Activated naive CD4-positive, alpha-beta T cell treated with anti-CD3 and anti-CD28 coated beads for 36 hours (primary cell): ENCODE measurements at regions not wholly inside any gene's neighbourhood (a gene's known extent, or its start where the extent isn't known, plus 50 kb on each side); places are given as distances from the start of the nearest gene placed in this dataset.

ENCODE experiments used
- CTCF ChIA-PET: fragments of 350-600 bp; sonication (Branson Sonifier 250); formaldehyde crosslinking; loops from one replicate; lab custom pipeline; 2021; ENCODE audit warnings: antibody characterized with exemption; lab: Charles Lee
- DNase-seq: peaks from one replicate; pipeline ENCODE4 v3.0.0-alpha.2; 2020
- H3K27ac Mint-ChIP-seq: one replicate; pipeline ENCODE4 v1.8.0; 2021; ENCODE audit warnings: mild to moderate bottlenecking, mixed read lengths
- H3K27me3 Mint-ChIP-seq: one replicate; pipeline ENCODE4 v1.8.0; 2021; ENCODE audit warnings: low read depth, mixed read lengths
- H3K36me3 Mint-ChIP-seq: one replicate; pipeline ENCODE4 v1.8.0; 2021; ENCODE audit warnings: low read depth, mixed read lengths
- H3K4me1 Mint-ChIP-seq: one replicate; pipeline ENCODE4 v1.8.0; 2021; ENCODE audit warnings: low read depth, mixed read lengths
- H3K4me3 Mint-ChIP-seq: one replicate; pipeline ENCODE4 v1.8.0; 2021; ENCODE audit warnings: mild to moderate bottlenecking, moderate library complexity, mixed read lengths
- H3K9me3 Mint-ChIP-seq: one replicate; pipeline ENCODE4 v1.8.0; 2021; ENCODE audit warnings: mixed read lengths
- intact Hi-C: fragments of 100-400 bp; cut with micrococcal nuclease; formaldehyde crosslinking; loops from one replicate; pipeline ENCODE4 v1.15.1; 2023

- DNase-seq = no peak
- H3K4me3 Mint-ChIP-seq = no peak overlapping the region
- CTCF ChIA-PET = no interaction called here
- no peaks in the 10 kb centered on the region for H3K36me3 Mint-ChIP-seq
- intact Hi-C loops = no loop called here
- H3K9me3 Mint-ChIP-seq = no peaks in the 10 kb centered on the region
- peaks cover 37% of the 10 kb centered on the region for H3K27me3 Mint-ChIP-seq
- no peaks in the 10 kb centered on the region for H3K4me1 Mint-ChIP-seq
- H3K27ac Mint-ChIP-seq = no peak overlapping the region
These were observed 141.7 kb upstream of the LHX5 start for GRCh38 chr12:113613414-113613813.

DNA sequence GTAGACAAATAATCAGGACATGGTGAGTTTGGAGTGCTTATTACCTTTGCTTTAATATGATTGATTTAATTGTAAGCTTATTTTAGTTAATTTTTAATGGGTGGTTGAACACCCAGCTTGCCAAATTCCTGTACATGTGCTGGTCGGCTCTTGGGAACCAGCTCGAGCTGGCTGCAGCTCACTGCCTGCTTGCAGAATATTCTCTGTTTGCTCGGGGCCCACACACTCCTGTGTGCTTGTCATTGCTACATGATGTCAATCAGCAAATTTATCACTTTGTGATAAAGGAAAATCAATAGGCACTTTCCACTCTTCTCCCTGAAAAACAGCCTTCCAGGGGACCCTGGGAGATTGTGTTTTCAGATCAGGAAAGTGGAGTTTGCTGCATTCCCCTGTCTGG, 141.1 kb upstream of the LHX5 start:
- H3K4me1 Mint-ChIP-seq = no peaks in the 10 kb centered on the region
- no peaks in the 10 kb centered on the region for H3K36me3 Mint-ChIP-seq
- DNase-seq = no peak
- CTCF ChIA-PET = no interaction called here
- intact Hi-C loops = no loop called here
- H3K27me3 Mint-ChIP-seq = peaks cover 37% of the 10 kb centered on the region
- H3K4me3 Mint-ChIP-seq = no peak overlapping the region
- no peaks in the 10 kb centered on the region for H3K9me3 Mint-ChIP-seq
- H3K27ac Mint-ChIP-seq = no peak overlapping the region

DNA sequence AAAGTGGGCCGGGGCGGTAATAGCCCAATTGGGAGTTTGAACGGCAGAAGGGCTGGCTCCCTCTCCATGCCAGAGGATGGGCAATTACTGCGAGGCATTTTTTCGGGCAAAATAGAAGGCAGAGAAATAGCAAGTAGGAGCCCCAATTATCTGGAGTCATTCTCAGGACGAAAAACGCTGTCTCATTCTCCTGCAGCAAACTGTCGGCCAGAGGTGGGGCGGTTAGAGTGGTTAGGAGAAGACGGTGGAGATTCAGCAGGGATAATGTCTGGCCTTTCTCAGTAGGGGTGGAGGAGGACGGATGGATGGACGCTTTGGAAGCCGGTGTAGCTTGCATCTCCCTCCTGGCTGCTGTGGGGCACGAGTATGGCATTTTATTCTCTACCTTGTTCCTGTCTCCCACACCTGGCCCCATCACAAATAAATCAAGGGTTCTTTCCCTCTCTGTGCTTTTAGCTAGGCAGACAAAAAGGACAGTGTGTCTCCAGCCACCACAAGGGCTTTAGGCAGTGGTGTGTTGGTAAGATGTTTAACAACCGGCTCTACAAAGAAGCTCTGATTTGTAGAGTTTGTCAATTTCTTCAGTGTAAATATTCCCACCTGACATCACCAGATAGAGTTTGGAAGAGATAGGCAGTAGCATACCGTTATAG, 140.5 kb upstream of the LHX5 start:
- H3K4me3 Mint-ChIP-seq = no peak overlapping the region
- H3K4me1 Mint-ChIP-seq = no peaks in the 10 kb centered on the region
- peaks cover 34% of the 10 kb centered on the region for H3K27me3 Mint-ChIP-seq
- no peaks in the 10 kb centered on the region for H3K9me3 Mint-ChIP-seq
- H3K27ac Mint-ChIP-seq = no peak overlapping the region
- H3K36me3 Mint-ChIP-seq = no peaks in the 10 kb centered on the region
- CTCF ChIA-PET = no interaction called here
- intact Hi-C loops = no loop called here
- DNase-seq = no peak

DNA sequence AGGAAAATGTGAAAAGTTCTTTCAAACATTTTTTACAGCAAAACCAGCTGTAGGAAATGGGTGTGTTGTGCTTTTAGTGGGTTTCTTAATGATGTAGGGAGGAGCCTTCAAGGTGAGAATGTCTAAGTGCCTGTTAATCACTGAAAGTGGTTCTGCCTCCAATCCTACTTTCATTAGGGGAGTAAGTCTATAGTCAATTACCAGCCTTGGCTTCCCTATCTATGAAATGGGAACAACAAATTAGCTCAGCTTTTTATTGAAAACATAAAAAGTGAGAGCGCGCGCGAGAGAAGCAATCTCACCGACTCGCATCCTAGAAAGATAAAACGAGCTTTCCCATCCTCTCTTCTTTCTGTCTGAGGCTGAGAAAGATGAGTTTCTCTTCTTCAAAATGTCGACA, 140.0 kb upstream of the LHX5 start:
- Mint-ChIP-seq H3K27me3 (peaks cover 33% of the 10 kb centered on the region), H3K4me1 (no peaks in the 10 kb centered on the region), H3K36me3 (no peaks in the 10 kb centered on the region), H3K27ac (no peak overlapping the region), H3K9me3 (no peaks in the 10 kb centered on the region), H3K4me3 (no peak overlapping the region)
- intact Hi-C loops = no loop called here
- CTCF ChIA-PET = no interaction called here
- DNase-seq = no peak

DNA sequence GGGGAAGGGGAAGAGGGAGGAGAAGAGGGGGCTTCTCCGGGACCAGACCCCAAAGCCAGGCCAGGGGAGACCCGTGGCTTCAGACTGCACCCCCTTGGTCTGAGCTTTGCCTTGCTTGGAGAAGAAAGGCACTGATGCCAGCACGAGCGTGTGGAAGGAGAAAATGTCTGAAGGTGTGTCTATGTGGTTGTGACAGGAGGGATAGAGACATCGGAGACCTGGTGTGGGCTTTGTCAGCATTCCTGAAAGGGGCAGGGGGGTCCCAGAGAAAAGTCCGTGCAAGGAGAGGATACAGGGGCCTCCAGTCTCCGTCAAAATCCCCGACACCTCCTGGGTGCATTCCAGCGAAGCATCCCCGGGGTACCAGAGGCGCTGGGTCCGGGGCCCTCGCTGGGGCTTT, 139.0 kb upstream of the LHX5 start:
- H3K27me3 Mint-ChIP-seq = peaks cover 38% of the 10 kb centered on the region
- CTCF ChIA-PET = no interaction called here
- no peaks in the 10 kb centered on the region for H3K4me1 Mint-ChIP-seq
- no peak for DNase-seq
- H3K4me3 Mint-ChIP-seq = no peak overlapping the region
- no peaks in the 10 kb centered on the region for H3K9me3 Mint-ChIP-seq
- intact Hi-C loops = no loop called here
- no peak overlapping the region for H3K27ac Mint-ChIP-seq
- H3K36me3 Mint-ChIP-seq = no peaks in the 10 kb centered on the region

DNA sequence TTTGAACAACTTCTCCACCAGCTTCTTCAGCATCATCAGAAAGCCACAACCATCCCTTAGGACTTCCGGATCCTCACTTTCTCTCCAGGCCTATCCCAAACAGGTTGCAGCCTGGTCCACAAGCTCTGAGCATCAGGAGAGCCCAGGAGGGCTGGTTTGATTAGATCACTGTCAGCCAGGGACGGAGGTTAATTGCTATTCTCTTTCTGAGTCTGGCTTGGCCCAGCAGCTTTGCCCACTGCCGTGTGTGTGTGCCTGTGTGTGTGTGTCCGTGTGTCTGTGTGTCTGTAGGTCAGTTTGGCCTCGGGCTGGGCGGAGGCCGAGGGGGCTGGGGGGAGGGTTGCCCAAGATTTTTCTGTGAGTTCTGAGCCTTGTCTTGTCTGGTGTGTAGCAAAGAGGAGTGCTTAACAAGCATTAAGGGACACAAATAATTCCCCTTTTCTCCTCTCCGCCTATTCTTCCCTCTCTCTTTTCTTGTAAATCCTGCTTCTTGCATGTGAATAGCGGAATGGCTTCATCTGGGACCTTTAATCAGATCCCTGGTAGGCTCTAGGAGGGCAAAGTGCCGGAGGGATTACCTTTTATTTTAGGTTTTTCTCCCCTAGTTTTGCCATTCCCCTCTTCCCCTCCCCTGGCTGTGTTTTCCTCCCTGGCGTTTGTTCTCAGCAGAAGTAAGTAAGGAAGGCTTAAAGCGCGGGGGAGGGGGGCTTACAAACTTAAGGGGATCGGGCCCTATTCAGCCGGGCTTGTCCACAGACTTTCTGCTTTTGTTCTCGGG, 138.2 kb upstream of the LHX5 start:
- H3K36me3 Mint-ChIP-seq = no peaks in the 10 kb centered on the region
- no peaks in the 10 kb centered on the region for H3K9me3 Mint-ChIP-seq
- H3K4me1 Mint-ChIP-seq = no peaks in the 10 kb centered on the region
- intact Hi-C loops = no loop called here
- H3K27me3 Mint-ChIP-seq = peaks cover 38% of the 10 kb centered on the region
- no peak overlapping the region for H3K27ac Mint-ChIP-seq
- CTCF ChIA-PET = no interaction called here
- no peak for DNase-seq
- H3K4me3 Mint-ChIP-seq = no peak overlapping the region

DNA sequence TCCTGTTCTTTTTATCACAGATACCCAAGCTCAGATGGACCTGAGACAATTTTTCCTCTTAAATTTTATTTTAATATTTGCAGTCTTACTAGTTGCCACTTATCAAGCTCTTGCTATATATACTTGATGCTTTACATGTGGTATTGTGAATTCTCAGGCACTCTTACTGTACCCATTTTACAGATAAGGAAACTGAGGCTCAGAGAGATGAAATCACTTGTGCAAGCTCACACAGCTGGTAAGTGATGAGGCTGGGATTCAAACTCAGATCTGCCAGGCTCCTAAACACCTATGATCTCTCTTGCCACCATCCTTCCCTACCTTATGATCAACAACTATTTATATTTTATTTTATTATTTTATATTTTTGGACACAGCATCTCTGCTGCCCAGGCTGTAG, 133.0 kb upstream of the LHX5 start:
- Mint-ChIP-seq H3K27me3 (peaks cover 21% of the 10 kb centered on the region), H3K4me3 (no peak overlapping the region), H3K4me1 (no peaks in the 10 kb centered on the region), H3K9me3 (no peaks in the 10 kb centered on the region), H3K36me3 (no peaks in the 10 kb centered on the region), H3K27ac (no peak overlapping the region)
- DNase-seq = no peak
- CTCF ChIA-PET = interaction anchor here (0.6 kb wide), 1 partner anchor 142 kb away, joined by 3 read pairs; no protein-coding TSS in a partner anchor
- intact Hi-C loops = no loop called here

GRCh38 chr12:113601656-113602263, 130.1 kb upstream of the LHX5 start:
- H3K4me3 Mint-ChIP-seq = no peak overlapping the region
- no peak overlapping the region for H3K27ac Mint-ChIP-seq
- H3K27me3 Mint-ChIP-seq = peaks cover 15% of the 10 kb centered on the region
- no peaks in the 10 kb centered on the region for H3K9me3 Mint-ChIP-seq
- no peaks in the 10 kb centered on the region for H3K4me1 Mint-ChIP-seq
- CTCF ChIA-PET = no interaction called here
- intact Hi-C loops = no loop called here
- DNase-seq = peak; percentile 18
- no peaks in the 10 kb centered on the region for H3K36me3 Mint-ChIP-seq

GRCh38 chr12:113598815-113599406, 127.2 kb upstream of the LHX5 start:
- Mint-ChIP-seq H3K36me3 (no peaks in the 10 kb centered on the region), H3K27me3 (peaks cover 13% of the 10 kb centered on the region), H3K4me3 (no peak overlapping the region), H3K4me1 (no peaks in the 10 kb centered on the region), H3K27ac (no peak overlapping the region), H3K9me3 (peaks cover 1% of the 10 kb centered on the region)
- no peak for DNase-seq
- intact Hi-C loops = no loop called here
- CTCF ChIA-PET = no interaction called here

- Mint-ChIP-seq H3K27me3 (peaks cover 25% of the 10 kb centered on the region), H3K36me3 (no peaks in the 10 kb centered on the region), H3K4me3 (no peak overlapping the region), H3K27ac (no peak overlapping the region), H3K9me3 (peaks cover 1% of the 10 kb centered on the region), H3K4me1 (peaks cover 6% of the 10 kb centered on the region)
- DNase-seq = no peak
- intact Hi-C loops = no loop called here
- CTCF ChIA-PET = interaction anchor here (0.6 kb wide), 1 partner anchor 1397 kb away, joined by 6 read pairs; no protein-coding TSS in a partner anchor
These were observed 123.3 kb upstream of the LHX5 start for GRCh38 chr12:113594967-113595366.

GRCh38 chr12:113591480-113591974, 119.9 kb upstream of the LHX5 start:
- Mint-ChIP-seq H3K27ac (no peak overlapping the region), H3K36me3 (no peaks in the 10 kb centered on the region), H3K27me3 (peaks cover 43% of the 10 kb centered on the region), H3K4me3 (peak overlapping the region; percentile 7), H3K4me1 (peaks cover 6% of the 10 kb centered on the region), H3K9me3 (peaks cover 6% of the 10 kb centered on the region)
- DNase-seq = peak; percentile 10
- intact Hi-C loops = no loop called here
- CTCF ChIA-PET = no interaction called here

GRCh38 chr12:113589437-113589836, 117.8 kb upstream of the LHX5 start:
- H3K36me3 Mint-ChIP-seq = no peaks in the 10 kb centered on the region
- intact Hi-C loops = no loop called here
- H3K27me3 Mint-ChIP-seq = peaks cover 39% of the 10 kb centered on the region
- H3K27ac Mint-ChIP-seq = no peak overlapping the region
- peaks cover 6% of the 10 kb centered on the region for H3K4me1 Mint-ChIP-seq
- CTCF ChIA-PET = no interaction called here
- no peak for DNase-seq
- no peak overlapping the region for H3K4me3 Mint-ChIP-seq
- H3K9me3 Mint-ChIP-seq = peaks cover 5% of the 10 kb centered on the region
